A549 (cell line): ENCODE measurements at regions not wholly inside any gene's neighbourhood (a gene's known extent, or its start where the extent isn't known, plus 50 kb on each side); places are given as distances from the start of the nearest gene placed in this dataset.
"Not testable (repeated sequence)": the region's sequence is repeated elsewhere in the genome, so short reads cannot be mapped to it uniquely, and the experiment has no call there.

Source experiments
- ATAC-seq, 2 experiments: fragments of 200-7000 bp in 1 of 2; fragments of >200 bp in 1 of 2; cut with Nextera tagmentation in 1 of 2; cut with Tn5 transposase in 1 of 2; 3 replicates each; pipeline versions ENCODE4 v1.8.0 to v1.9.1; 2018 to 2020; ENCODE audit warnings: mild to moderate bottlenecking in 1 of 2, moderate library complexity in 1 of 2
- CTCF ChIA-PET: fragments of 300-600 bp; sonication (Branson Sonifier 250); formaldehyde crosslinking; extraction: SDS; loops from one replicate; lab custom pipeline; 2021; ENCODE audit warnings: antibody characterized with exemption, inconsistent platforms; lab: Yijun Ruan, JAX
- POLR2A ChIA-PET: fragments of 350-600 bp; formaldehyde crosslinking; extraction: SDS; loops from one replicate; lab custom pipeline; 2021; ENCODE audit warnings: antibody characterized with exemption, inconsistent platforms; lab: Yijun Ruan, JAX
- DNase-seq, 2 experiments: peaks; one replicate each; pipeline versions ENCODE4 v3.0.0 to v3.0.0-alpha.2; 2011 to 2016; ENCODE audit warnings: low read depth in 1 of 2, low spot score in 1 of 2
- FAIRE-seq: peaks from 2 replicates; lab custom pipeline; 2011; peaks lifted over from hg19 to GRCh38; lab: Jason Lieb, UNC
- H3K27ac ChIP-seq, 2 experiments: fragments of >200 bp; sonication (Bioruptor Twin); formaldehyde crosslinking; 3 replicates each; pipeline ENCODE4 v1.5.1; 2016 to 2017
- H3K4me1 ChIP-seq: fragments of >200 bp; sonication (Bioruptor Twin); formaldehyde crosslinking; 3 replicates; pipeline ENCODE4 v1.6.1; 2016
- H3K4me2 ChIP-seq: fragments of >200 bp; sonication (Bioruptor Twin); formaldehyde crosslinking; 3 replicates; pipeline ENCODE4 v1.6.1; 2016
- H3K4me3 ChIP-seq: fragments of >200 bp; sonication (Bioruptor Twin); formaldehyde crosslinking; 3 replicates; pipeline ENCODE4 v1.5.1; 2016
- H3K9me3 ChIP-seq: fragments of >200 bp; sonication (Bioruptor Twin); formaldehyde crosslinking; 3 replicates; pipeline ENCODE4 v1.6.1; 2016
- BHLHE40 ChIP-seq: IDR thresholded peaks from 2 replicates; pipeline ENCODE4 v1.6.1; 2012; ENCODE audit warnings: low read depth, low read length, inconsistent platforms
- CBX8 ChIP-seq: fragments of 200-600 bp; sonication (generic); IDR thresholded peaks from 2 replicates; pipeline ENCODE4 v1.6.1; 2016
- CHD4 ChIP-seq: fragments of 200-600 bp; sonication (generic); IDR thresholded peaks from 2 replicates; pipeline ENCODE4 v1.6.1; 2016; ENCODE audit warnings: antibody characterized with exemption, mild to moderate bottlenecking, borderline replicate concordance
- EP300 ChIP-seq, 2 experiments: fragments of >200 bp; sonication (Bioruptor Twin); formaldehyde crosslinking; IDR thresholded peaks; 2 replicates in 1 of 2; 3 replicates in 1 of 2; pipeline ENCODE4 v1.6.1; 2016 to 2017
- ESRRA ChIP-seq: fragments of 150-350 bp; IDR thresholded peaks from 2 replicates; pipeline ENCODE4 v1.6.1; 2014; ENCODE audit warnings: mild to moderate bottlenecking, low read length, borderline replicate concordance
- FOSL2 ChIP-seq, 2 experiments: fragments of 450-650 bp in 1 of 2; fragments of >200 bp in 1 of 2; sonication (Bioruptor Twin) in 1 of 2; formaldehyde crosslinking; IDR thresholded peaks; 2 replicates each; pipeline versions ENCODE4 v1.5.0 to v1.6.1; 2016 to 2020; ENCODE audit warnings: mild to moderate bottlenecking in 1 of 2, moderate library complexity in 1 of 2
- HEYL ChIP-seq: fragments of 250-450 bp; sonication (Bioruptor Pico); IDR thresholded peaks from 2 replicates; pipeline ENCODE4 v1.8.0; 2021; ENCODE audit warnings: mild to moderate bottlenecking, moderate library complexity
- HOXB5 ChIP-seq: fragments of 250-450 bp; sonication (Bioruptor Pico); IDR thresholded peaks from 2 replicates; pipeline ENCODE4 v1.5.0; 2020; ENCODE audit warnings: mild to moderate bottlenecking, moderate library complexity
- JUN ChIP-seq, 2 experiments: fragments of >200 bp; sonication (Bioruptor Twin); formaldehyde crosslinking; IDR thresholded peaks; 2 replicates in 1 of 2; 3 replicates in 1 of 2; pipeline ENCODE4 v1.6.1; 2016 to 2017
- JUNB ChIP-seq: fragments of >200 bp; sonication (Bioruptor Twin); formaldehyde crosslinking; IDR thresholded peaks from 2 replicates; pipeline ENCODE4 v1.6.1; 2016
- MAFK ChIP-seq: fragments of 450-650 bp; IDR thresholded peaks from 2 replicates; pipeline ENCODE4 v1.6.1; 2014; ENCODE audit not compliant: partially characterized antibody
- NR3C1 ChIP-seq: fragments of >200 bp; sonication (Bioruptor Twin); formaldehyde crosslinking; IDR thresholded peaks from 3 replicates; pipeline ENCODE4 v1.6.1; 2017
- POLR2AphosphoS2 ChIP-seq: conservative IDR thresholded peaks from 2 replicates; pipeline ENCODE4 v1.6.1; 2012; ENCODE audit warnings: low read length, improper control_type of control experiment, inconsistent platforms
- RARB ChIP-seq: fragments of 250-450 bp; sonication (Bioruptor Pico); IDR thresholded peaks from 2 replicates; pipeline ENCODE4 v1.8.0; 2021; ENCODE audit warnings: mild to moderate bottlenecking, moderate library complexity
- RFX5 ChIP-seq: fragments of 450-650 bp; IDR thresholded peaks from 2 replicates; pipeline ENCODE4 v1.7.1; 2014; ENCODE audit warnings: antibody characterized with exemption, mild to moderate bottlenecking, moderate library complexity
- TFCP2L1 ChIP-seq: fragments of 250-450 bp; sonication (Bioruptor Pico); IDR thresholded peaks from 2 replicates; pipeline ENCODE4 v1.5.0; 2021; ENCODE audit warnings: mild to moderate bottlenecking
- WGBS: methylation state at CpG from one replicate; pipeline ENCODE4 v1.1.6; 2017; ENCODE audit errors: missing lambda C conversion rate; 5-methylcytosine and 5-hydroxymethylcytosine counted together
- TF ChIP-seq, protein P1 (sequence below): IDR thresholded peaks from 2 replicates; pipeline ENCODE4 v1.6.1; 2012
- TF ChIP-seq, protein P2 (sequence below): fragments of 250-450 bp; sonication (Bioruptor Pico); IDR thresholded peaks from 2 replicates; pipeline ENCODE4 v1.5.0; 2021; ENCODE audit warnings: mild to moderate bottlenecking, moderate library complexity, borderline replicate concordance

DNA sequence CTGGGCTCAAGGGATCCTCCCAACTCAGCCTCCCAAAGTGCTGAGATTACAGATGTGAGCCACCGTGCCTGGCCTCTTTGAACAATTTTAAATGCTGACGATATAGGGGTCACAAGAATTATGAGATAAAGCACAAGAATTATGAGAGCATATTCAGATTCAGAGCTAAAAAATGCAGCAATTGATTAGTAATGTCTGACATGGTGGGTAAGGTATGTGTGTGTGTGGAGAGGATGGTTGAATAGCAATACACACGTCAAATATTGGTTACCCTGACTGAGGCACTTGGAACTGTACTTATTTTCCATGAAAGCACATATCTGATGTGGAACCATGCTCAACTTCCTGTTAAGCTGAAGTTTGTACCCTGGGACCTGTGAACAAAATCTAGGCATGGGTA, 115.6 kb downstream of the EOMES start:
- Histone ChIP-seq H3K9me3 (no peaks in the 10 kb centered on the region), H3K4me2 (no peak overlapping the region), H3K27ac (peak overlapping the region; percentile 17 to 72; a peak in 4 of 6 replicates), H3K4me1 (peaks cover 18% of the 10 kb centered on the region), H3K4me3 (no peak overlapping the region)
- no peak for FAIRE-seq
- DNase-seq = peak in 1 of 2 experiments; percentile 39
- 21% methylated on average over 3 of the region's 3 CpGs for WGBS
- ChIA-PET POLR2A (no interaction called here), CTCF (interaction anchor here (0.6 to 1.4 kb wide), 4 partner anchors 44 to 139 kb away, joined by 3 to 5 read pairs (median 4); no protein-coding TSS in a partner anchor)
- TF ChIP-seq FOSL2 (IDR thresholded peaks at IDR 0.05) (no peak), FOSL2 (CRISPR knock-in tag; IDR thresholded peaks at IDR 0.05) (peak; percentile 49; the same call in 1 of the 2 replicates), RARB (CRISPR knock-in tag) (no peak)
- ATAC-seq = peak in 1 of 2 experiments; percentile 69; a peak in 4 of 6 replicates

DNA sequence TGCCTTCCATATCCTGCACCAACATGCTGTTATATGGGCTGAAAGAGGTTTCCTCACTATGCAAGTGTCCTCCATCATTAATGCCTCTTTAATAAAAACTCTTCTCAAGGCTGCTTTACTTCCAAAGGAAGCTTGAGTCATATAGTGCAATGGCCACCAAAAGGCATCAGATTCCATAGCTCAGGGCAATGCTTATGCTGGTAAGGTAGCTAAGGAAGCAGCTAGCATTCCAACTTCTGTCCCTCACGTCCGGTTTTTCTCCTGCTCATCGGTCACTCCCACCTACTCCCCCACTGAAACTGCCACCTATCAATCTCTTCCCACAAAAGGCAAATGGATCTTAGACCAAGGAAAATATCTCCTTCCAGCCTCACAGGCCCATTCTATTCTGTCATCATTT, 117.1 kb upstream of the SLC4A7 start:
- H3K9me3 ChIP-seq, POLR2A ChIA-PET, CTCF ChIA-PET, H3K4me2 ChIP-seq, ATAC-seq, DNase-seq, H3K4me3 ChIP-seq, H3K27ac ChIP-seq, FAIRE-seq: not testable (repeated sequence)
- WGBS = 94% methylated on average over 3 of the region's 3 CpGs
- peaks cover 15% of the 10 kb centered on the region for H3K4me1 ChIP-seq

DNA sequence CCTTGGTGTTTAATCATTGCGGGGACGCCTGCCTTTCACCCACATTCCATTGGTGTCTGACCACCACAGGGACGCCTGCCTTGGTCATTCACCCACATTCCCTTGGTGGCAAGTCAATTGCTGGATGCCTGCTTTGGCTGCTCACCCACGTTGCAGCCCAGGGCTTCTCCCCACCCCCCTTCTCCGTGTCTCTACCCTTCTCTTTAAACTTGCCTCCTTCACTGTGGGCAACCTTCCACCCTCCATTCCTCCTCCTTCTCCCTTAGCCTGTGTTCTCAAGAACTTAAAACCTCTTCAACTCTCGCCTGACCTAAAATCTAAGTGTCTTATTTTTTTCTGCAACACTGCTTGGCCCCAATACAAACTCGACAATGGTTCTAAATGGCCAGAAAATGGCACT, 115.6 kb upstream of the SLC4A7 start:
- ATAC-seq, H3K4me2 ChIP-seq, H3K9me3 ChIP-seq, CTCF ChIA-PET, FAIRE-seq, POLR2A ChIA-PET, DNase-seq, H3K4me3 ChIP-seq: not testable (repeated sequence)
- Histone ChIP-seq H3K4me1 (peaks cover 22% of the 10 kb centered on the region), H3K27ac (0 out of 6 replicates have a peak overlapping the region, but pooled peaks of 1 of the 2 experiments have one; percentile 14)
- WGBS = 66% methylated on average over 7 of the region's 7 CpGs

DNA sequence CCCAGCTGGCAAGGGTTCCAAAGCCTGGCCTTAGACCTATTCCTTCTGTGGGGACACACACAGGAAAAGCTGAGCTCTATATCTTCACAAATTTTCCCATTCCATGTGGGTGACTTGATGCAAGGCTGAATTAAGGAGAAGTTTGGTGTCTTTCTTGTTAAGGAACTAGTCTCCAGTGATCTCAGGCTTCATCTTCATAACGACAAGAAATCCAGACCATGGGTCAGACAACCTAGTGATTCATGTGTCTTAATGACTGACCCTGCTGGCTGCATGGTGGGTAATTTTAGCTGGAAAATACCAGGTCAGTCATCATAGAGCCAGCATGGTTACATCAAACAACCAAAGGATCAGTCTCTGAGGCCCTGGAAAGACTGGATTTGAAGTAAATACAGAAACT, 112.7 kb upstream of the SLC4A7 start:
- 5% methylated on average over 1 of the region's 1 CpG for WGBS
- CTCF ChIA-PET = no interaction called here
- ATAC-seq = peak; percentile 66 to 86

DNA sequence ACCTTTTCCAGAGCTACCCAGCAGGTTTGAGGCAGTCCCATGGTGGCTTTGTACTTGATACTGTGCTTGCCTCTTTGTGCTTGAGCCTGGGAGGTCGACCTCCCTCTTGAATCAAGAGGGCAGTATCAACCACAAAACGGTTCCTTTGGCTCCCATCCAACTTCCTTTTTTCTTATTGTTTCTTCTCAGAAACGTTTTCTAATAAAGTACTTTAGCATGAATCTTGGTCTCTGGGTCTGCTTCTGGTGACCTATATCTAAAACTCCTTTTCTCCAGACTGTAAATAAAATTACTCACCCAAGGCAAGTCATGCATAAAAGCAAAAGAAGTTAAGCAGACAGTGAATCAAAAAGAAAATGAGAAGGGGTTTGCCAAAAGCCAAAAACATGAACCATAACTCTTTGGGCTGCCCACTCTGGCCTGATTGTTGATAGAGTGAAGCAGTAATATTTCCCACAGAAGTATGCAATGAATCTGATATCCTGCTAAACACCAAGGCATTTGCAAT, 112.2 kb upstream of the SLC4A7 start:
- ChIA-PET CTCF (interaction anchor here (0.6 kb wide), 1 partner anchor 85 kb away, joined by 4 read pairs; no protein-coding TSS in a partner anchor), POLR2A (no interaction called here)
- Histone ChIP-seq H3K27ac (peak overlapping the region; percentile 58 to 77; a peak in 5 of 6 replicates), H3K9me3 (no peaks in the 10 kb centered on the region), H3K4me2 (peak overlapping the region; percentile 30; the same call in 2 of the 3 replicates), H3K4me3 (no peak overlapping the region), H3K4me1 (peaks cover 29% of the 10 kb centered on the region)
- peak in 1 of 2 experiments; percentile 11; a peak in 1 of 5 replicates for TF ChIP-seq EP300 (IDR thresholded peaks at IDR 0.05)
- peak; percentile 43 for TF ChIP-seq JUNB
- no peak for TF ChIP-seq JUN (IDR thresholded peaks at IDR 0.05)
- 0 out of 2 replicates have a peak, but pooled peaks have one; percentile 17 for TF ChIP-seq FOSL2 (IDR thresholded peaks at IDR 0.05)
- TF ChIP-seq FOSL2 (CRISPR knock-in tag; IDR thresholded peaks at IDR 0.05) = no peak; the same call in 1 of the 2 replicates
- TF ChIP-seq NR3C1 = no peak
- ATAC-seq (peak; percentile 30 to 69; a peak in 3 of 6 replicates), DNase-seq (peak in 1 of 2 experiments; percentile 33), FAIRE-seq (no peak)
- 8% methylated on average over 3 of the region's 3 CpGs for WGBS

More for the DNA sequence above, 112.7 kb upstream of the SLC4A7 start:
- peaks cover 29% of the 10 kb centered on the region for H3K4me1 ChIP-seq
- DNase-seq = peak in 1 of 2 experiments; percentile 56
- H3K27ac ChIP-seq = peak overlapping the region; percentile 58 to 77; a peak in 5 of 6 replicates
- H3K4me2 ChIP-seq = peak overlapping the region; percentile 30; the same call in 2 of the 3 replicates
- FAIRE-seq = no peak
- POLR2A ChIA-PET = no interaction called here
- H3K9me3 ChIP-seq = no peaks in the 10 kb centered on the region
- H3K4me3 ChIP-seq = no peak overlapping the region
- TF ChIP-seq JUN (IDR thresholded peaks at IDR 0.05) (no peak), FOSL2 (IDR thresholded peaks at IDR 0.05) (no peak), FOSL2 (CRISPR knock-in tag; IDR thresholded peaks at IDR 0.05) (0 out of 2 replicates have a peak, but pooled peaks have one; percentile 12)

DNA sequence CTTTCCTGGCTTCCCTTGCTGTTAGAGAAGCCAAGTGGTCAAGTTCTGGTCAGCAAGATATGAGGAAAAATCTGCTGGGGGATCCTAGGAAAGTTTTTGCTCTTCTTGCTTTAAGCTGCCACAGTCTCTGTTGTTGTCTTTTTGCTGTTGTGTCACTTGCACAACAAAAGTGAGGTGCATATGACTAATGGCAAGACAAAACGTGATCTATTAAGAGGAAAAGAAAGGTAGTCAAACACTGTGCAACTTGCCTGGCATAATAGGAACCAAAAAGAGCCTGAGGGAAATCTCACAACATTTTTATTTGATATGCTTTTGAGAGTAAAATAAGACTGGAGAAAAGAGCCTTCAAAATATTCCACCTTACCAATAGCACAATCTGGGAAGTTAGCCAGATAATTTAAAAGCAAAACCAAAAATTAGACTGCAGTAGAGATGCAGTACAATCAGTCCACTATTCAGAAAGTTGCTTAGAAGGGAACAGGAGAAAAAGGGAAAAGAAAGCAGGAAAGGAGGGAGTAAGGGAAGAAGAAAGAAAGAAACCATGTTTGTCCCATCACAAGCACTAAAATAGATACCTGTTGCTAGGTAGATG, 110.0 kb upstream of the SLC4A7 start:
- ATAC-seq (no peak), FAIRE-seq (no peak), DNase-seq (no peak)
- Histone ChIP-seq H3K4me2 (0 out of 3 replicates have a peak overlapping the region, but pooled peaks have one; percentile 1), H3K27ac (peak overlapping the region in 1 of 2 experiments; percentile 32; a peak in 2 of 6 replicates), H3K4me1 (peaks cover 46% of the 10 kb centered on the region), H3K9me3 (no peaks in the 10 kb centered on the region), H3K4me3 (no peak overlapping the region)
- ChIA-PET CTCF (no interaction called here), POLR2A (no interaction called here)
- 24% methylated on average over 1 of the region's 1 CpG for WGBS
- TF ChIP-seq HOXB5 (no peak), ESRRA (no peak), HEYL (CRISPR knock-in tag) (no peak), POLR2AphosphoS2 (no peak), CHD4 (no peak), RFX5 (no peak), CBX8 (no peak), FOSL2 (IDR thresholded peaks at IDR 0.05) (no peak), FOSL2 (CRISPR knock-in tag; IDR thresholded peaks at IDR 0.05) (no peak), MAFK (no peak), TFCP2L1 (CRISPR knock-in tag) (no peak), BHLHE40 (no peak)
- TF ChIP-seq, protein P1, sequence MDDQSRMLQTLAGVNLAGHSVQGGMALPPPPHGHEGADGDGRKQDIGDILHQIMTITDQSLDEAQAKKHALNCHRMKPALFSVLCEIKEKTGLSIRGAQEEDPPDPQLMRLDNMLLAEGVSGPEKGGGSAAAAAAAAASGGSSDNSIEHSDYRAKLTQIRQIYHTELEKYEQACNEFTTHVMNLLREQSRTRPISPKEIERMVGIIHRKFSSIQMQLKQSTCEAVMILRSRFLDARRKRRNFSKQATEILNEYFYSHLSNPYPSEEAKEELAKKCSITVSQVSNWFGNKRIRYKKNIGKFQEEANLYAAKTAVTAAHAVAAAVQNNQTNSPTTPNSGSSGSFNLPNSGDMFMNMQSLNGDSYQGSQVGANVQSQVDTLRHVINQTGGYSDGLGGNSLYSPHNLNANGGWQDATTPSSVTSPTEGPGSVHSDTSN = no peak
- TF ChIP-seq, protein P2, sequence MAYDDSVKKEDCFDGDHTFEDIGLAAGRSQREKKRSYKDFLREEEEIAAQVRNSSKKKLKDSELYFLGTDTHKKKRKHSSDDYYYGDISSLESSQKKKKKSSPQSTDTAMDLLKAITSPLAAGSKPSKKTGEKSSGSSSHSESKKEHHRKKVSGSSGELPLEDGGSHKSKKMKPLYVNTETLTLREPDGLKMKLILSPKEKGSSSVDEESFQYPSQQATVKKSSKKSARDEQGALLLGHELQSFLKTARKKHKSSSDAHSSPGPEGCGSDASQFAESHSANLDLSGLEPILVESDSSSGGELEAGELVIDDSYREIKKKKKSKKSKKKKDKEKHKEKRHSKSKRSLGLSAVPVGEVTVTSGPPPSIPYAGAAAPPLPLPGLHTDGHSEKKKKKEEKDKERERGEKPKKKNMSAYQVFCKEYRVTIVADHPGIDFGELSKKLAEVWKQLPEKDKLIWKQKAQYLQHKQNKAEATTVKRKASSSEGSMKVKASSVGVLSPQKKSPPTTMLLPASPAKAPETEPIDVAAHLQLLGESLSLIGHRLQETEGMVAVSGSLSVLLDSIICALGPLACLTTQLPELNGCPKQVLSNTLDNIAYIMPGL (CRISPR knock-in tag) = no peak
